H9 (cell line): ENCODE measurements at regions not wholly inside any gene's neighbourhood (a gene's known extent, or its start where the extent isn't known, plus 50 kb on each side); places are given as distances from the start of the nearest gene placed in this dataset.

Source experiments
- DNase-seq: peaks from one replicate; pipeline ENCODE4 v3.0.0-alpha.2; 2017
- H2AFZ ChIP-seq: one replicate; pipeline ENCODE4 v1.6.1; 2013; ENCODE audit warnings: mild to moderate bottlenecking, low read length, control low read depth, moderate library complexity
- H2AK5ac ChIP-seq: 2 replicates; pipeline ENCODE4 v1.6.1; 2013; ENCODE audit warnings: low read length, control low read depth, mixed read lengths; ENCODE audit not compliant: insufficient read length
- H2BK120ac ChIP-seq: one replicate; pipeline ENCODE4 v1.6.1; 2013; ENCODE audit warnings: low read depth, mild to moderate bottlenecking, low read length, control low read depth, inconsistent platforms; ENCODE audit not compliant: poor library complexity, severe bottlenecking
- H2BK12ac ChIP-seq: 2 replicates; pipeline ENCODE4 v1.6.1; 2013; ENCODE audit warnings: low read length, control low read depth, mixed read lengths, low read depth; ENCODE audit not compliant: insufficient read length
- H2BK15ac ChIP-seq: 2 replicates; pipeline ENCODE4 v1.6.1; 2013; ENCODE audit warnings: low read depth, low read length, control low read depth
- H2BK20ac ChIP-seq: one replicate; pipeline ENCODE4 v1.6.1; 2013; ENCODE audit warnings: low read depth, mild to moderate bottlenecking, low read length, control low read depth, inconsistent platforms; ENCODE audit not compliant: poor library complexity, severe bottlenecking
- H2BK5ac ChIP-seq: 2 replicates; pipeline ENCODE4 v1.6.1; 2013; ENCODE audit warnings: low read length, control low read depth, mixed read lengths; ENCODE audit not compliant: insufficient read length
- H3K14ac ChIP-seq: 2 replicates; pipeline ENCODE4 v1.6.1; 2013; ENCODE audit warnings: low read length, control low read depth; ENCODE audit not compliant: insufficient read depth
- H3K18ac ChIP-seq: 2 replicates; pipeline ENCODE4 v1.6.1; 2013; ENCODE audit warnings: low read depth, mild to moderate bottlenecking, mixed read lengths, low read length, control low read depth; ENCODE audit not compliant: insufficient read length
- H3K23ac ChIP-seq: 2 replicates; pipeline ENCODE4 v1.6.1; 2013; ENCODE audit warnings: low read length, control low read depth, mixed read lengths, low read depth; ENCODE audit not compliant: insufficient read length
- H3K23me2 ChIP-seq: 2 replicates; pipeline ENCODE4 v1.6.1; 2013; ENCODE audit warnings: low read depth, mild to moderate bottlenecking, mixed read lengths, low read length, control low read depth; ENCODE audit not compliant: insufficient read length, poor library complexity, severe bottlenecking
- H3K27ac ChIP-seq: 2 replicates; pipeline ENCODE4 v1.5.1; 2013; ENCODE audit warnings: low read length, control low read depth, mixed read lengths, low read depth; ENCODE audit not compliant: insufficient read length
- H3K27me3 ChIP-seq: 2 replicates; pipeline ENCODE4 v1.6.1; 2013; ENCODE audit warnings: low read length, control low read depth, inconsistent platforms; ENCODE audit not compliant: insufficient read depth
- H3K4ac ChIP-seq: 2 replicates; pipeline ENCODE4 v1.6.1; 2013; ENCODE audit warnings: low read depth, mild to moderate bottlenecking, control low read depth, inconsistent platforms, low read length, moderate library complexity
- H3K4me1 ChIP-seq: 2 replicates; pipeline ENCODE4 v1.6.1; 2013; ENCODE audit warnings: low read length, control low read depth, inconsistent platforms; ENCODE audit not compliant: insufficient read depth
- H3K4me2 ChIP-seq: 2 replicates; pipeline ENCODE4 v1.6.1; 2013; ENCODE audit warnings: low read length, control low read depth, mixed read lengths; ENCODE audit not compliant: insufficient read length, insufficient read depth
- H3K56ac ChIP-seq: 2 replicates; pipeline ENCODE4 v1.6.1; 2013; ENCODE audit warnings: low read depth, mild to moderate bottlenecking, mixed read lengths, low read length, control low read depth; ENCODE audit not compliant: insufficient read length
- H3K79me1 ChIP-seq: 2 replicates; pipeline ENCODE4 v1.6.1; 2013; ENCODE audit warnings: low read depth, mild to moderate bottlenecking, moderate library complexity, low read length, control low read depth, inconsistent platforms; ENCODE audit not compliant: insufficient read depth, poor library complexity, severe bottlenecking
- H3K79me2 ChIP-seq: 2 replicates; pipeline ENCODE4 v1.6.1; 2013; ENCODE audit warnings: low read length, control low read depth, inconsistent platforms; ENCODE audit not compliant: insufficient read depth
- H3K9ac ChIP-seq: 2 replicates; pipeline ENCODE4 v1.6.1; 2013; ENCODE audit warnings: low read length, control low read depth, mixed read lengths; ENCODE audit not compliant: insufficient read length; ENCODE audit errors: extremely low read depth
- H3K9me3 ChIP-seq: one replicate; pipeline ENCODE4 v1.6.1; 2013; ENCODE audit warnings: low read depth, low read length, inconsistent platforms; ENCODE audit not compliant: control insufficient read depth
- H3T11ph ChIP-seq: one replicate; pipeline ENCODE4 v1.6.1; 2013; ENCODE audit warnings: mild to moderate bottlenecking, low read length, control low read depth, inconsistent platforms
- H4K20me1 ChIP-seq: one replicate; pipeline ENCODE4 v1.6.1; 2013; ENCODE audit not compliant: control insufficient read depth, insufficient read length, insufficient read depth
- H4K5ac ChIP-seq: 2 replicates; pipeline ENCODE4 v1.6.1; 2013; ENCODE audit warnings: low read depth, mild to moderate bottlenecking, mixed read lengths, low read length, control low read depth; ENCODE audit not compliant: insufficient read length
- H4K8ac ChIP-seq: replicated peaks from 2 replicates; pipeline ENCODE4 v1.6.1; 2013; ENCODE audit warnings: low read length, control low read depth, mixed read lengths, low read depth; ENCODE audit not compliant: insufficient read length
- H4K91ac ChIP-seq: 2 replicates; pipeline ENCODE4 v1.6.1; 2013; ENCODE audit warnings: low read depth, mild to moderate bottlenecking, moderate library complexity, mixed read lengths, low read length, control low read depth; ENCODE audit not compliant: insufficient read length
- H3K27ac Mint-ChIP-seq, 3 experiments: 2 replicates in 2 of 3; 3 replicates in 1 of 3; pipeline ENCODE4 v1.8.0; 2020 to 2021; ENCODE audit warnings: mixed read lengths in 3 of 3, mild to moderate bottlenecking in 1 of 3, moderate library complexity in 1 of 3
- H3K27me3 Mint-ChIP-seq: 2 replicates; pipeline ENCODE4 v1.8.0; 2021; ENCODE audit warnings: low read depth, mild to moderate bottlenecking, moderate library complexity, mixed read lengths
- H3K36me3 Mint-ChIP-seq, 3 experiments: 2 replicates in 2 of 3; 3 replicates in 1 of 3; pipeline ENCODE4 v1.8.0; 2020 to 2021; ENCODE audit warnings: low read depth in 3 of 3, mixed read lengths in 3 of 3; ENCODE audit not compliant: insufficient read depth in 1 of 3
- H3K4me1 Mint-ChIP-seq, 2 experiments: 2 replicates each; pipeline ENCODE4 v1.8.0; 2020; ENCODE audit warnings: mixed read lengths in 2 of 2
- H3K4me3 Mint-ChIP-seq, 2 experiments: 2 replicates in 1 of 2; 3 replicates in 1 of 2; pipeline ENCODE4 v1.8.0; 2020 to 2021; ENCODE audit warnings: mild to moderate bottlenecking in 2 of 2, mixed read lengths in 2 of 2, moderate library complexity in 1 of 2
- H3K9me3 Mint-ChIP-seq, 2 experiments: 2 replicates in 1 of 2; 3 replicates in 1 of 2; pipeline ENCODE4 v1.8.0; 2020; ENCODE audit warnings: mild to moderate bottlenecking in 2 of 2, mixed read lengths in 2 of 2, moderate library complexity in 1 of 2
- CTCF ChIP-seq: fragments of 200-600 bp; sonication (generic); conservative IDR thresholded peaks from 3 replicates; pipeline ENCODE4 v1.8.0; 2021; ENCODE audit warnings: antibody characterized with exemption, mild to moderate bottlenecking
- WGBS: extraction: QIAGEN DNeasy Blood & Tissue Kit; methylation state at CpG from one replicate; pipeline ENCODE4 v1.1.7; 2013; ENCODE audit warnings: missing lambda C conversion rate, low lambda C conversion rate, mixed read lengths; ENCODE audit not compliant: insufficient read length; ENCODE audit errors: extremely low coverage; 5-methylcytosine and 5-hydroxymethylcytosine counted together

DNA sequence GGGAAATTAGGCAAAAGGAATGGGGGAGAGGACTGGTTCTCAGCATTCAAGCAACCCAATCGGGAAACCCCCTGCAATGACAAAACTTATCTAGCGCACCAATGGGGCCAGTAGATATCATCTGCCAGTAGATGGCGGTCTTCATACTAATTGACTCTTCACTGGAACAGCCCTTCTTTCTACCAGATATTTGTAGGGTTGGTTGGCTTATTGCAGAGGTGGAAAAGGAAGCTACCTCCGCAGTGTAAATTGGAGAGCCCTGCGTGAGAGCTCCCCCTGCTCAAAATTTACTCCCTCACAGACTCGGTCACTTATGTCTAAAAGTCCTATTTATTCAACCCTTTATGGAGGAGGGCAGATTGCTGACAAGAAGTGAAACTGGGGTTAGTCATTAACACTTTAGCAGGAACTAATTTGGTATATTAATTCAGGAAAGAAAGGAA, 166.1 kb upstream of the CCND2 start:
- H3K79me1 ChIP-seq, result no peaks in the 10 kb centered on the region
- no peak overlapping the region for H3K27ac ChIP-seq
- Mint-ChIP-seq H3K4me1 (peaks cover 10% of the 10 kb centered on the region in 2 experiments), H3K4me3 (no peak overlapping the region), H3K27me3 (peaks cover 10% of the 10 kb centered on the region), H3K27ac (peak overlapping the region in 1 of 3 experiments; percentile 17; a peak in 1 of 7 replicates), H3K36me3 (no peaks in the 10 kb centered on the region), H3K9me3 (peaks cover 0 to 2% of the 10 kb centered on the region in 2 experiments; a peak in 1 of 5 replicates)
- no peak overlapping the region for H3K14ac ChIP-seq
- no peak overlapping the region for H3K18ac ChIP-seq
- H4K5ac ChIP-seq, result no peak overlapping the region
- H3K79me2 ChIP-seq, result no peaks in the 10 kb centered on the region
- H3K27me3 ChIP-seq, result no peaks in the 10 kb centered on the region
- H3K23ac ChIP-seq, result no peak overlapping the region
- H4K8ac ChIP-seq, result no peak overlapping the region
- H3K56ac ChIP-seq, result no peak overlapping the region
- H3K9ac ChIP-seq, result no peak overlapping the region
- H2BK12ac ChIP-seq, result no peak overlapping the region
- H2BK5ac ChIP-seq, result no peak overlapping the region
- H2AK5ac ChIP-seq, result no peak overlapping the region
- no peaks in the 10 kb centered on the region for H4K20me1 ChIP-seq
- peak; percentile 78 for DNase-seq
- no peak overlapping the region for H3K4me2 ChIP-seq
- H4K91ac ChIP-seq, result no peak overlapping the region
- no peak overlapping the region for H3T11ph ChIP-seq
- peak; percentile 86 for TF ChIP-seq CTCF
- no peak overlapping the region for H2AFZ ChIP-seq
- no peak overlapping the region for H2BK20ac ChIP-seq
- WGBS, result no CpG with 5 or more reads among the region's 6 CpGs
- no peak overlapping the region for H3K4ac ChIP-seq
- H3K23me2 ChIP-seq, result no peaks in the 10 kb centered on the region
- H3K9me3 ChIP-seq, result no peaks in the 10 kb centered on the region
- H3K4me1 ChIP-seq, result no peaks in the 10 kb centered on the region
- H2BK15ac ChIP-seq, result no peak overlapping the region
- H2BK120ac ChIP-seq, result no peak overlapping the region
